HG03139 (cell line): ENCODE measurements at regions not wholly inside any gene's neighbourhood (a gene's known extent, or its start where the extent isn't known, plus 50 kb on each side); places are given as distances from the start of the nearest gene placed in this dataset.

ENCODE experiments used
- ATAC-seq: cut with Tn5 transposase; IDR thresholded peaks from one replicate; pipeline ENCODE4 v1.9.1; 2021; ENCODE audit not compliant: unreplicated experiment

DNA sequence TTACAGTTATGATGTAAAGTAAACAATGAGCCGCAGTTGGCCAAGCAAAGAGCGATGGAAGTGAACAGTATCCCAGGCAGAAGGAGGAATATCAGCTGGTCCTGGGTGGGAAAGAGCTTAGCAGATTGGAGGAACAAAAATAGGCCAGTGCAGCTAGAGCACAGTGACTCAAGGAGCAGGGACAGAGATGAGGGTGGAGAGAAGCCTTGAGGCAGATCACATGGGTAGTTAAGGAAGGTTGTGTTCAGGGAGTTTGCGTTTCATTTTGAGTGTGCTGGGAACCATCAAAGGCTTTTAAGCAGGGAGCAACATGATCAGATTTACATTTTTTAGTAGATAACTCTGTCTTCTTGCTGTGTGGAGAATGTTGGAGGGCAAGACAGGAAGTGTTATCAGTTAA, 113.6 kb downstream of the OAT start:
- ATAC-seq = no peak

DNA sequence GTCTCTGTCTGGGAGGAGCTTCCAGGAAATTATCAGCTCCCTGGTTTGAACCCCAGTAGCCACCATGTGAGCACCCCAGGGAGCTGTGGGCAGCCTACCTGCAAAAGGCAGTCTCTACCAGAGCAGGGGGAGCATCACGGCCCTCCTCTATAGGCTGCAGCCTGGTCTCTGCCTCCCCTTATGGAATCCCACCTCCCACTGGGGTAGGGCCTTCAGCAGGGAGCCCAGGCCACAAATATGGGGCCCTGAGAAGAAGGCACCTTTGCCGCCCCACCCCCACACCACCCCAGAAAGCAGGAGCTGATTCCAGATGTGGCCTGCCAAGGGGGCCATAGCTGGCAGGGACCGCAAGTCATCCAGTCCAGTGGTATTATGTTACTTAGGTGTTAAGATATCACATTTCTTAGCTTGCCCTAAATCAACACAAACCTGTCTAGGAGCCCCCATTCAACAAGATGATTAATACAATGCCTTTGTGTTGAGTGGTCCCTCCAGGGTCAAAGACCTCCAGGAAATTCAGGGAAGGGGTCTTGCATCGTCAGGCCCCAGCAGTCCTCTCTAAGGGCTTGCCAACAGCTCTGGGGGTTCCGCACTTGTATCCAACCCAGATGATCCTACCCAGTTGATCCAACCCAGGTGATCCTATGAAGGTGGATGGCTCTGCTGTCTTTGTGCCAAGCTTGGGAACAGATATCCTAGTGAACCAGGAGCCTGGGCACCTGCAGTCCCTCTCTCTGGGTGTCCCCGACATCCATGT, 114.9 kb downstream of the OAT start:
- no peak for ATAC-seq

DNA sequence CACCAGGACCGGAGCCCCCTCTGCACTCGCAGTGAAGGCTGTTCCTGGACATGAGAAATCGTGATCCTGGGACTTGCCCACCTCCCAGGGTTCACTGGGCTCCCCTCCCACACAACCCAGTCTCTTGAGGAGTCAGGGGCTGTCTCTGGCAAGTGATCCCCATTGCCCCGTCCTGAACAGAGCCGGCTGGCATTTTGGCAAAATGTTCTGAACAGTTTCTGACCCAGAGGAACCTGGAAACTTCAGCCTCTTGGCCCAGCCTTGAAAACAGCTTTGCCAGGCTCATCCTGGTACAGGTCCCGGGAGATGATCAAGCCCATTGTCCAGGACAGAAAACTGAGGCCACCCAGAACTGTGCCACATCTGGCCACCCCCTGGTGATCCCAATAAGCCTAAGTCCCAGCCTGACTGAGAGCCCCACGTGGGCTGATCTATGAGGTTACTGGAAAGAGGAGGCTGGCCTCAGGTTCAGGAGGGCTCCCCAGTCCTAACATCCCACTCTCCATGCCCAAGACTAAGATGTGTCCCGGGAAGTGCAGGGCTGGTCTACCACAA, 115.7 kb downstream of the OAT start:
- ATAC-seq = no peak

DNA sequence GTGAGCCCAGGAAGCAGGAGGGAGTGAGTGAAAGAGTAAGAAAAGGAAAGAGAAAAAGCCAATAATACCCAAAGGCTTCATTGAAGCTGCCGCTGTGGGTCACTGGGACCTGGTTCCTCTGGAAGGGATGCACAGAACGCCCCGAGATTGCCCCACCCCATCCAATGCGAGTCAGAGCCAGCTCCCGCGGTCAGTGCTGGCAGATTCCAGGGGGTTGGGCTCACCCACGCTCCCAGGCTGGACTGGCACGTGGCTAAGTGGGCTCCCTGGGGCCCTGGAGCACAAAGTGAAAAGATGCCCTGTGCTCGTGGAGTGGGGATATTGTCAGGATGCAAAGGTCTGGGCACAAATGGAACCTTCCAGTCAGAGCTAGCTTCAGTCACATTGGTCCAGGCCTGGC, 117.0 kb downstream of the OAT start:
- no peak for ATAC-seq

DNA sequence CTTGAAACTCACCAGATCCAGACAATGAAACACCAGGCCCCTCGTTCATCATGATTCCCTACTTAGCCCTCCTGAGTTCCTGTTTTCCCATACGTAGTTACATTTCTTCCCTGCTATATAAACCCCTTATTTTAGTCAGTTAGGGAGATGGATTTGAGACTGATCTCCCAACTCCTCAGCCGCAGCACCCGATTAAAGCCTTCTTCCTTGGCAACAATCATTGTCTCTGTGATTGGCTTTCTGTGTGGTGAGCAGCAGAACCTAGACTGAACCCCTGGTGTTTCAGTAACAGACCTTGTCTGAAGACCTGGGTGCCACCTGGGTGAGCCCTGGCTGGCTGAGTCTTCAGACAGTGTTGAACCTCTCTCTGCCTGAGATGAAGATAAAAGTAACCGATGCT, 118.0 kb downstream of the OAT start:
- ATAC-seq = no peak

DNA sequence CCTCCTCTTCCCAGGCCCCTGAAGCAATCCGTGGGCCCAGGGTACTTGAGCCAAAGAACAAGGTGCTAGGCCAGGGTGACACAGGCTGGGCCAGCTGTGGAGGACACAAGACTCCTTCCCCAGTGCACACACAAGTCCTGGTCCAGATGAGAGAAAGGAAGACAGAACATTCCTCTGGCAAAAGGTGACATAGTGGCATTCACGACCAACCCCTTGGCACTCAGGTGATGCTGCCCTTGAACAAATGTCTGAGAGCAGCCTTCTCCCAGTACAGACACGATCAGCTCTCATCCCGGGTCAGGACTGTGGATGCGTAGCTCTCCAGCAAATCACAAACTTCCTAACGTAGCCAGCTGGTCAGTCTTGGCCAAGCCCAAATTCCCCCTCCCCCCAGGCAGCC, 118.5 kb downstream of the OAT start:
- no peak for ATAC-seq

DNA sequence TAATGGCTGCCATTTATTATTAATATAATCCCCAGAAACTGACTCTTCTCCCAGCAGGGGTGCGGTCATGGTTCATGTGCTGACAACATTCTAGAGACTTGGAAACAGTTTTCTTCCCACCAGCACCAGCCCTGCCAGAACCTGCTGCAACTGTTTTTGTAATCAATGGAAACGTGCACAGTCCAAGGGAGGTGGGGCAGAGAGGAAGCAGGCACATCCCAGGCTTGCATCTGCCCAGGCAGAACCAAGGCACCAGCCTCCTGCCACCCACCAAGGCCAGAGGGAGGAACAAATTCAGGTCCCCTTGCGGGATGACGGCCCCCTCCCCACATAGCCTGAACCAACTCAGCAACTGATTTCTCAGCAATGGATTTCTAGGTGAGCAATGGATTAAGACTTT, 119.0 kb downstream of the OAT start:
- ATAC-seq = no peak

DNA sequence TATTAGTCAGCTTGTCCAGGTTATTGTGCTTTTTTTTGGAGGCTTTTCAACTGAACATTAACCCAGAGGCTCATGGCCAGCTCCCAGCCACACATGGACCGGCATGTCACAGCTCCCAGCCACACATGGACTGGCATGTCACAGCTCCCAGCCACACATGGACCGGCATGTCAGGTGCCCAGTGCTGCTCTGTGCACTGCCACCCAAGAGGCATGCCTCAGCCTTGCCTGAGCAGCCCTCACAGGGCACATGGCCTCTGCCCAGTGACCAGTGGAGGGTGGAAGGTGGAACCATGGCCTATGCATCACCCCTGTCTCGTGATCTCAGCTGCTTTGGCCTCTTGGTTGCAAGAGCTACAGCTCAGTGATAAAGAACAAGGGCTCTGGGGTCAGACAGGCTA, 119.8 kb downstream of the OAT start:
- no peak for ATAC-seq

DNA sequence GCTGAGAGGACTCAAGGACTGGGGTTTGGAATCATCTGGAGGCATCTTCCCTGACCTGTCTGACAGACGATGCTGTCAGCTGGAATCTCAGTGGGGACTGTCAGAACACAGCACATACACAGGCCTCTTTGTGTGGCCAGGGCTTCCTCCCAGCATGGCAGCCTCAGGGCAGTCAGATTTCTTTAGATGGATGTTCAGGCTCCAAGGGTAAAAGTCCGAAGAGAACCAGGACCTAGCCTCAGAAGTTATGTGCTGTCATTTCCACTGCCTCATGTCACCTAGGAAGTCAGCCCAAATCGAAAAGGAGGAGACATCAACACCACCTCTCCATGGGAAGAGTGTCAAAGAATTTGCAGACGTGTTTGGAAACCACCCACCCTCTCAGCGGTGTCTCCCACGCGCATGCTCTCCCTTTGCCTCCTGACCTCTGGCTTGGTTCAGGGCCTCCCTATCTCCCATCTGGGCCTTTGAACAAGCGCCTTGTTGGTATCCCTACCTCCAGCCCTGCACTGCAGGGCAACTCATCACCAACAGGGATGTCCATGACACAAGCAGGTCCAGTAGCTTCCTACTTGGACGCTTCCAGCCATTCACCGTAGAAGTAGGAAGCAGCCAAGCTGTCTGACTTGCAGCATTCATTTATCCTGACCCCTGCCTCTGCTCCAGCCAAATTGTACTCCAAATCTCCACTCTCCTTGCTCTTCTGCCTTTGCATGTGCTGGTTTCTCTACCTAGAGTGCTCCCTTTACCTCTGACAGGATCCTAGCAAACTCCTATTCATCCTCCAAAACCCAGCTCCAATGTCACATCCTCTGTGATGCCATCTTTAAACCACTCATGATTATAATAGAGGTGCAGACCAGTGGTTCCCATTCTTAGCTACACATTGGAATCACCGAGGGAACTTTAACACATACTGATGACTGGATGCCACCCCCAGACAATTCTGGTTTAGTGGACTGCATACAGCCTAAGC, 121.6 kb downstream of the OAT start:
- ATAC-seq = no peak

DNA sequence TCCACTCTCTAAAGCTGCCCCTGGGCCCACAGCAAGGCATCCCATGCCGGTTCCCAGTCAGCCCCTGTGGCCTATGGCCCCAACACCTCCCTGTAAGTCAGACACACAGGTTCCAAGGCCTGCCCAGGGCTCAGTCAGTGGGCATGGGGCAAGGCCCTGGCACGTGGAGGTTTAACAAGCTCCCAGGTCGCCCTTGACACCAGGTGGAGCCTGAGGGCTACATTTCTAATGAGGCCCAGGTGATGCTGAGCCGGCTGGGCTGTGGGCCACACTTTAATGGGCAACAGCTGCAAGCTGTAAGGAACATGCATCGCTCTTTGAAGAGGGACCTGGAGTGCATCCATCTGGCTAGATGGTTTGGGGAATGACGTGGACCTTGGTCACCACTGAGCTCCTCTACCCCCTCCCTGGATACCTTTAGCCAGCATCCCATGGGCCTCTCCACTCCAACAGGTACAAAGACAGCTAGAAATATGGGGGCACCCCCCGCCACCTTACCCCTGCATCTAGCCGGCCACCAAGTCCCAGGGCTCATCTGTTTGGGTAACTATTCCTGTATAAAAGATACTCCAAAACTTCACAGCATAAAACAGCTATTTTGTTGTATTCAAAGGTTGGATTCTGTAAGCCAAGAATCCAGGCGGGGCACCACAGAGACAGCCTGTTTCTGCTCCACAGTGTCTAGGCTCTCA, 122.5 kb downstream of the OAT start:
- ATAC-seq = no peak

DNA sequence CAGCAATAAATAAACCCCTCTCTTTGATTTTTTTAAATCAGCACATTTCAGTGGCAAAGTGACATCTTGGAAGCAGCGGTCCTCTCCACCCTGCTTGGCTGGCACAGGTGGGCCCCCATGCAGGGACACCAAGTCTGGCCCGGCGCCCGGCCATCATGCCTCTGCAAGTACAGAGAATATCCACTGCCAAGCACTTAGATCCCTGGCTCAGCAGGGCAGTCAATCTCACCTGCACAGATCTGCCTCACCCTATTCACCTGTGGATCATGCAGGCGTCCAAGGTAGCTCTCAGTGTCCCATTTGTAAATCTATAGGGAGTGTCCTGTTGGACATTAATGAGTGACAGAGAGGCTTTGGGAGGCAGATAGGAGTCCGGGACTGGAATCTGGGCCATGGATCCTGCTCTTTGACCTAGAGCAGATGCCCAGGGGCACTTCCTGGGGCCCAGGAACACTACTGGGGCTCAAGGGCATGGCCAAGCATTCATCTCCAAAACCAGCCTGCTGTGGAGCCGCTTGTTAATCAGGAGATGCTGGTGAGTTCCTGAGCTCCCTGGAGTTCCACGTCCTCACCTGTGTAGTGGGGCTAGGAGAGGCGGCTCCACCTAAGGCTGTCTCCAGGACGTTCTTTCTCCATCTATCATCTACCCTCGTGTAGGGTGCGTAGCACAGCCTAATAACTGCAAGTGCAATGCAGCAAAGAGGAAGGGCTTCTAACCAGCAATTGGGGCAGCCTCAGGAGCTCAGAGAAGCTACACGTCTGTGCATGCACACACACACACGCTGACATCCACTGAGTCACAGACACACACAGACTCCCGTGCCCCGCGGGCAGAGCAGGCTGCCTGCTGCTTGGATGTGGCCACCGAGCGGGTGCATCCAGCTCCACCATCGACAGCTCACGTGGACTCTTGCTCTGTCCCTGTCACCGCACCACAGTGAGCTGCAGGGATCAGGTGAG, 123.6 kb downstream of the OAT start:
- no peak for ATAC-seq

DNA sequence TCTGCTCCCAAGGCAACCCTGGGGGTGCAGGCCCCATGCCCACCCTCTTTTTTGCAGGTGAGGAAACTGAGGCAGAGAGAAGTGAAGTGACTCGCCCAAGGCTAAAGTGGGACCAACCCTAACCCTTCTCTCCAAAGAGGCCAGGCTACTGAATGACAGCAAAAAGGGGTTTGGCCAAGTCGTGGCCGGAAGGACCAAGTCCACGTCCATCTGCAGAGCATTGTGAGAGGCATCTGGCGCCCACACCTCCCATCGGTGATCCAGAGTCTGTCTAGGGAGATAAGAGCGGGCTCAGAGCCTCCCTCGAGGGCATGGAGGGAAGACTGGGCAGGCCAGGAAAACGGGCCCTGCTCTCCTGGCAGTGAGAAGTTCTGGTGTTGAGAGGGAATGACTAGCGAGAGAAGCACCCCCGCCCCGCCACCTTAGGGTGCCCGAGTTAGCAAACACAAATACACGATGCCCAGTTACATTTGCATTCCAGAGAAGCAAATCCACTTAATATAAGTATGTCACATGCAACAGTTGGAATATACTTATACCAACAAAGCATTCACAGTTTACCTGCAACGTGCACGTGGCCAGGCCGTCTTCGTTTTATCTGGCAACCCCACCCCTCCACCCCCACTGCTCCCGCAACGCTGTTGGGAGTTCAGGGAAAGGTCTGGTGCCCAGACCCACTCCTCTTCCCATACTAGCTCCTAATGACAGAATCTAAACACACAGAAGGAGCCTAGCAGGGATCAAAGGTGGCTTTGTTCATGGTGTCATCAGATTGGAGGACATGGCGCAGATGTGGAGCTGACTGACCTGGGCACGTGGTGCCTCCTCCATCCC, 124.9 kb downstream of the OAT start:
- no peak for ATAC-seq

DNA sequence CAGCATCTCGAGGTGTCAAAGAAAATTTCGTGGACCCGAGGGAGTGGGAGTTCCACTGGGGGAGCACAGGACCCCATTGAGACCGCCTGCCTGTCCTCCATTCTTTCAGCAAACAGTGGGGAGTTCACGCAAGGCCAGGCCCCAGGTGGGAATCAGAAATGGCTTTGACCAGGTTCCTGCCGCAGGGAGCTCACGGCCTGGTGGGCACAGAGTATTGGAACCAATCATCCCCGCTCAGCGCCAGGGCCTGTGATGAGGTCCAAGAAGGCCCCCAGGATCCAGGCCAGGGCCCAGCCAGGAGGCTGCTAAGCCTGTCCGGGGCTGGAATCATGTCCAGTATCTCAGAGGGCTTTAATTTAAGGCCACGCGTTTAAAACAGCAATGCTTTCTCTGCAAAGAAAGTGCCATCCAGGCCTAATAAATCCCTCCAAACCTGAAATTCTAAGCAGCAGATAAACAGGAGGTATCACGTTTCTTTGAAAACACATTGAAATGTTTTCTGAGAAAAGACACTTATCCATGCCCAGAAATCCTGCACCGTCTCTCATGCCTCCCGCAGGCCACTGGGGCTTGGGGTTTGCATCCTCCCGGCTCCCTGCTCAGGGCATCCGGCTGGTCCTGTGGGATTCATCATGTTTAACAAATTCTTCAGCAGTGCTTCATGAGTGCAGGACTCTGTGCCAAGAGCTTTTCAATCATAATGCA, 125.7 kb downstream of the OAT start:
- ATAC-seq = no peak

DNA sequence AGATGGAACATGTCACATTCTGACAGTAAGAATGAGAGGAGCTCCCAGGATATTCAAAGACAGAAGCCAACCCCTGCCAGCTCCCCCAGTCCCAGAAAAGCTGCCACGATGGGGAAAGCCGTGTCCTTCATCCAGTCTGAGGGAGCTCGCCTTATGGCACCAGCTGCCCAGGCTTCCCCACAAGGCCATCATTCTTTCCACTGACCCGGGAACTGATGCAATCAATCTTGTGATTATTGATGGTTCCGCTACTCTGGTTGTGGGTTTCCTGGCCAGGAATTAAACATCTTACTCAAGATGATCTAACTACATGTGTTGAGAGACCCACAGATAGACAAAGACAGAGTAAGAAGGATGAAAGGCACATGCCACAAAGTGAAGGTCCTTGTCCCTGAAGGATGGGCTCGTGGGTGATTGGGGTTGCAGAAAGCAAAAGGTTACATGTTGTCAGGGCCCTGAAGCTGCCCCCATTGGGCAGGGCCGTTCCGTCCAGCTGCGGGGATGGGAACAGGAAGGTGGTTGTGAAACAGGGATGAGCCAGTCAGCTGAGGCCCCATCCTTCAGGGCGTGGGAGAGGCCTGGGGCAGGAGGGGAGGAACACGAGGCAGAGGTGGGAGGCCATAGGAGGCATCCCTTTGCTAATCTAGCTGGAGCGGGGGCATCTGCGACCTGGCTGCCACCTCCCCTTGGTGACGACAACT, 127.6 kb downstream of the OAT start:
- no peak for ATAC-seq

DNA sequence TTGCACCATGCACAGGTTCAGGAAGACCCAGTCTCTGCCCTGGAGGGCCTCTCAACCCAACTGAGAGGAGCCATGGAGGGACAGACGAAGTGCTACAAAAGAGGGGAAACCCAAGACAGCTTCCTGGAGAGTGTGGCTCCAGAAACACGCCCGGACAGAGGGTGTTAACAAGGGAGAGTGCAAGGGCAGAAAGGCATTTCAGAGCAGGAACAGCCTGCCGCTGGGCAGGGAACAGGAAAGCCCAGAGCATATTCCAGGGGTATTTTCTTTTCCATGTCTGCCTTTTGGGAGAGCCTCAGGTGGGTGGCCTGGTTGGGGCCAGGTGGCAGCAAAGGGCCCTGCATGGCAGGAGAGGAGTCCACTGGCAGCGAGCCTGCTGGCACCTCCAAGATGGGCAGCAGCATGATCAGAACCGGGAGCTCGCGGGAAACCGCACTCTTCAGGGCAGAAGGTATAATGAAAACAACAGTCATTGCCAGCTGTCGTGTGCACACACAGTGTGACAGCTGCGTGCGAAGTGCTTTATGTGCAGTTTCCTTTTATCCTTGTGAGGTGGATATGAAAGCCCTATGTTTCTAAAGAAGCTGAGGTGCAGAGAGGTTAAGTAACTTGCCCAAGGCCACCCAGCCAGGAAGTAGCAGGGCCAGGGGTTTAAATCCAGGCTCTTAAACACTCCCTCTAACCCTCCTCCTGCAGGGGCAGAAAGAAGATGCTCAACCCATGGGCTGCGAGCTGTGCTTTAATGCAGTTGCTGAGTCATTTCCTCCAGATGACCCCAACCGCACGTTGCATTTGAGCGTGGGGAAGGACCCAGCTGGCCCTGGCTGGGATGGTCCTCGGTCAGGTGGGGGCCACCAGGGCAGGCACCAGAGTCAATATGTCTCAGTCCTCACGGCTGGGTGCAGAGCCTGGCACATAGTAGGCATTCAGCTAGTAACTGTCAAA, 128.6 kb downstream of the OAT start:
- ATAC-seq = peak; percentile 50

DNA sequence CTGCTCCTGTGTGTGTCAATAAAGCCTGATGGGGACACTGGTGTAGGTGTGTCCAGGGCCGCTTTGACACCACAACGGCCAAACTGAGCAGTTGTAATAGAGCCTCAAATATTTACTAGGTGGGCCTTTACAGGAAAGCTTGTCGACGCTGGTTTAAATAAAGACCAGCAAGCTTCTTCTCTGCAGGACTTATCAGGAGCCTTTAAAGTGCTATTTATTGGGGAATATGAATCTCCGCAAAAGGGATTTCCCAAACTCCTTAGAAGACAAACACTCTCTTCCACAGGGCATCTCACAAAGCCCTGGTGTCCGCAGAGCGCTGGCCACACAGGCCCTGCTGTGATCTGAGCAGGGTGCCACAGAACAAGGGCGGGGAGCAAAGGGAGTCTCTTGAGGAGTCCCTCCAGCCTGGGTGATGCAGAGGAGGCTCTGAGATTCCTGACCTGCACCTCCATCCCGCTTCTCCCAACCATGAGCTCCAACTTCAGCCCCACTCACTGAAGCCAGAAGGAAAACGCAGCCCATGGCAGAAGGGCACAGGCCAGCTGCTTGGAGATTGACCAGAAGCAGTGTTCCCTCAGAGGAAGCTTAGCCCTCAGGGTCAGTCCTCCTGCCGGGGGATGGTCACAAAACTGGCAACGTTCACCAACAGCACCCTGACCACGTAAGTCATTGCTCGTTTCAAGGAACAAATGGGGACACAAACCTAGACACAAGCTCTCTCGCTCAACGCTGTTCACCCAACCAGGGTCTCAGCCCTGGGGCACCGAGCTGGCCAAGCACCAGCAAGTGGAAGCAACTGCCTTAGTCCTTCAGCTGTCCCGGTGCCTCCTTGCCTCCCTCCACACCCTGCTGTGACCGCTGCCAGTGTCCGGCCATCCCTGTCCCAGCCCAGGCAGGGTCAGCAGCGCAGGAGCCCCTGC, 129.5 kb downstream of the OAT start:
- ATAC-seq = no peak
